DMS53 (cell line): ENCODE measurements at regions not wholly inside any gene's neighbourhood (a gene's known extent, or its start where the extent isn't known, plus 50 kb on each side); places are given as distances from the start of the nearest gene placed in this dataset.
"Not testable (repeated sequence)": the region's sequence is repeated elsewhere in the genome, so short reads cannot be mapped to it uniquely, and the experiment has no call there.

Source experiments
- DNase-seq: peaks from one replicate; lab custom pipeline; 2025; lab: John Stamatoyannopoulos, UW

GRCh38 chr5:38793099-38793498, 52.7 kb upstream of the OSMR start:
- peak; percentile 91 for DNase-seq

GRCh38 chr5:38794037-38794436, 51.8 kb upstream of the OSMR start:
- not testable (repeated sequence) for DNase-seq

- no peak for DNase-seq
Observed at GRCh38 chr5:38794986-38795385, 50.8 kb upstream of the OSMR start.

DNA sequence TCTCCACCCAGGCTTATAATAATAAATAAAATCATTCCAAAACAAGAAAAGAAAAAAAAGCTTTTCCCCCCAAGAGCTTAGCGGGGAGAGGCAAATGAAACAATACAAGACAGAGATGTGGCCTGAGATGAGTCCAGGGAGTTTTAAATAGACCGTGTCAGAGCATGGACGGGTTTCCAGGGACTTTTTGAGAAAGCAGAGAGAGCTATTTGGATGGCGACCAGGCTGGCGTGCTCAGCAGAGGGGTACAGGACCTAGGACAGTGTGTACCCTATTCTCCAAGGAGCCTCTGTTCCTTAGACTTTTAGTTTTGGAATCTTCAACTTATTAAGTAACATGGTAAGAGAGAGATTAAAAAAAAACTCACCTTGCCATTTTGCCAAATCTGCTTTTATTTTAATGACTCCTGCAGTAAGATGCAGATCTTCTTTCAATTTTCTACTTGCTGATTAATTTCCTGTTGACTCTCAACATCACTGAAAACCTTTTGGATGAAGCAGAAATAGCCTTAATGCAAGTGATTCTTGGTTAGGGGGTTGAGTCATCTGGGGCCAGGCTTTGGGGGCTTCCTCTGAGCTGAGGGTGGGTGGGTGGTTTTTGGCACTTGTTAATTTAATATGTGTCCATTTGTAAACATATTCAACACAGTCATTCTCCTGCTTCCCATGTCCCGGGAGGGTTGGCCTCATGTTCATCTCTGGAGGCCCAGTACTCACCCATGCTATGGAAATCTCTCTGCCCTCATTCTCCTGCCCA, 49.6 kb upstream of the OSMR start:
- no peak for DNase-seq
